IMR-90 (cell line): ENCODE measurements at regions not wholly inside any gene's neighbourhood (a gene's known extent, or its start where the extent isn't known, plus 50 kb on each side); places are given as distances from the start of the nearest gene placed in this dataset.

Experiments
- CEBPB ChIP-seq: IDR thresholded peaks from 2 replicates; pipeline ENCODE4 v1.6.1; 2012; ENCODE audit warnings: low read depth, low read length, improper control_type of control experiment
- CHD1 ChIP-seq: IDR thresholded peaks from 2 replicates; pipeline ENCODE4 v1.6.1; 2012; ENCODE audit warnings: low read depth, low read length, improper control_type of control experiment
- MAZ ChIP-seq: IDR thresholded peaks from 2 replicates; pipeline ENCODE4 v1.6.1; 2012; ENCODE audit warnings: low read depth, mild to moderate bottlenecking, low read length, improper control_type of control experiment, moderate library complexity, borderline replicate concordance
- MXI1 ChIP-seq: IDR thresholded peaks from 2 replicates; pipeline ENCODE4 v1.6.1; 2012; ENCODE audit warnings: low read depth, mild to moderate bottlenecking, low read length, moderate library complexity, borderline replicate concordance
- POLR2A ChIP-seq: IDR thresholded peaks from 2 replicates; pipeline ENCODE4 v1.6.1; 2012; ENCODE audit warnings: mild to moderate bottlenecking, low read depth, low read length
- RAD21 ChIP-seq: IDR thresholded peaks from 2 replicates; pipeline ENCODE4 v1.6.1; 2012; ENCODE audit warnings: low read length, improper control_type of control experiment
- SMC3 ChIP-seq: fragments of 150-350 bp; IDR thresholded peaks from 2 replicates; pipeline ENCODE4 v1.6.1; 2016; ENCODE audit warnings: low read depth, mild to moderate bottlenecking, antibody characterized with exemption, low read length, moderate library complexity
- TF ChIP-seq, protein P1 (sequence below): conservative IDR thresholded peaks from 2 replicates; pipeline ENCODE4 v1.5.1; 2012; ENCODE audit warnings: mild to moderate bottlenecking, low read depth, low read length, improper control_type of control experiment
- TF ChIP-seq, protein P2 (sequence below): fragments of 150-350 bp; IDR thresholded peaks from 2 replicates; pipeline ENCODE4 v1.6.1; 2017; ENCODE audit warnings: mild to moderate bottlenecking, antibody characterized with exemption, low read length, low read depth

DNA sequence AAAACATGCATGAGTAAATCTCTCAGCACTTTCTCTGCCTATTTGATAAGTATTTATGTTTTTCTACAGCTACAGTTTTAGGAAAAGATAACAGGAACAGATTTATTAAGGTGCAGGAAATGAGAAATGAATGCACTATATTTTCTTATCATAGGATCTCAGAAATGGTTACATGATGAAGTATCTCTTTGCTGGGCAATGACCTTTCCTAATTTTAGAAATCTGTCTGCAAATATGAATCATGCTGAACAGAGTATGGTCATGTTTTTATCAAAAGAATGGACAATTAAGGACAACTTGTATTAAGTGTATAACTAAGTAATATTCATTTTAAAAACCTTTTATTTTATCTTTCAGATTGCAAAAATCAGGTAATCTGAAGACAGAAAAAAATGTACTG lies 53.8 kb upstream of the SPPL2A start:
- TF ChIP-seq MXI1 (no peak), POLR2A (no peak), CEBPB (no peak), MAZ (no peak), SMC3 (no peak), RAD21 (no peak), CHD1 (no peak)
- TF ChIP-seq, protein P1, sequence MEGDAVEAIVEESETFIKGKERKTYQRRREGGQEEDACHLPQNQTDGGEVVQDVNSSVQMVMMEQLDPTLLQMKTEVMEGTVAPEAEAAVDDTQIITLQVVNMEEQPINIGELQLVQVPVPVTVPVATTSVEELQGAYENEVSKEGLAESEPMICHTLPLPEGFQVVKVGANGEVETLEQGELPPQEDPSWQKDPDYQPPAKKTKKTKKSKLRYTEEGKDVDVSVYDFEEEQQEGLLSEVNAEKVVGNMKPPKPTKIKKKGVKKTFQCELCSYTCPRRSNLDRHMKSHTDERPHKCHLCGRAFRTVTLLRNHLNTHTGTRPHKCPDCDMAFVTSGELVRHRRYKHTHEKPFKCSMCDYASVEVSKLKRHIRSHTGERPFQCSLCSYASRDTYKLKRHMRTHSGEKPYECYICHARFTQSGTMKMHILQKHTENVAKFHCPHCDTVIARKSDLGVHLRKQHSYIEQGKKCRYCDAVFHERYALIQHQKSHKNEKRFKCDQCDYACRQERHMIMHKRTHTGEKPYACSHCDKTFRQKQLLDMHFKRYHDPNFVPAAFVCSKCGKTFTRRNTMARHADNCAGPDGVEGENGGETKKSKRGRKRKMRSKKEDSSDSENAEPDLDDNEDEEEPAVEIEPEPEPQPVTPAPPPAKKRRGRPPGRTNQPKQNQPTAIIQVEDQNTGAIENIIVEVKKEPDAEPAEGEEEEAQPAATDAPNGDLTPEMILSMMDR = no peak
- TF ChIP-seq, protein P2, sequence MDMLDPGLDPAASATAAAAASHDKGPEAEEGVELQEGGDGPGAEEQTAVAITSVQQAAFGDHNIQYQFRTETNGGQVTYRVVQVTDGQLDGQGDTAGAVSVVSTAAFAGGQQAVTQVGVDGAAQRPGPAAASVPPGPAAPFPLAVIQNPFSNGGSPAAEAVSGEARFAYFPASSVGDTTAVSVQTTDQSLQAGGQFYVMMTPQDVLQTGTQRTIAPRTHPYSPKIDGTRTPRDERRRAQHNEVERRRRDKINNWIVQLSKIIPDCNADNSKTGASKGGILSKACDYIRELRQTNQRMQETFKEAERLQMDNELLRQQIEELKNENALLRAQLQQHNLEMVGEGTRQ = no peak
